Nephron (organoid): ENCODE measurements at regions not wholly inside any gene's neighbourhood (a gene's known extent, or its start where the extent isn't known, plus 50 kb on each side); places are given as distances from the start of the nearest gene placed in this dataset.

Source experiments
- H3K27ac Mint-ChIP-seq, 3 experiments: 2 replicates each; pipeline ENCODE4 v1.8.0; 2020; ENCODE audit warnings: mixed read lengths in 3 of 3, mild to moderate bottlenecking in 2 of 3, moderate library complexity in 1 of 3
- H3K27me3 Mint-ChIP-seq: 2 replicates; pipeline ENCODE4 v1.8.0; 2021; ENCODE audit warnings: low read depth, mild to moderate bottlenecking, moderate library complexity, mixed read lengths
- H3K36me3 Mint-ChIP-seq: 2 replicates; pipeline ENCODE4 v1.8.0; 2020; ENCODE audit warnings: low read depth, mixed read lengths
- H3K4me1 Mint-ChIP-seq: 2 replicates; pipeline ENCODE4 v1.8.0; 2020; ENCODE audit warnings: mixed read lengths
- H3K4me3 Mint-ChIP-seq, 3 experiments: 2 replicates each; pipeline ENCODE4 v1.8.0; 2020; ENCODE audit warnings: mild to moderate bottlenecking in 3 of 3, mixed read lengths in 3 of 3, moderate library complexity in 2 of 3
- H3K9me3 Mint-ChIP-seq: 2 replicates; pipeline ENCODE4 v1.8.0; 2020; ENCODE audit warnings: mixed read lengths
- CTCF ChIP-seq, 3 experiments: fragments of 200-600 bp; sonication (generic); IDR thresholded peaks; one replicate each; pipeline ENCODE4 v1.5.0; 2021; ENCODE audit warnings: antibody characterized with exemption in 3 of 3; ENCODE audit not compliant: unreplicated experiment in 3 of 3

- H3K36me3 Mint-ChIP-seq: no peaks in the 10 kb centered on the region
These were observed 1237.9 kb downstream of the TECRL start for GRCh38 chr4:63171341-63171740.

GRCh38 chr4:63170923-63171322 is 1238.3 kb downstream of the TECRL start:
- Mint-ChIP-seq H3K9me3 (no peaks in the 10 kb centered on the region), H3K27ac (no peak overlapping the region), H3K4me3 (no peak overlapping the region), H3K4me1 (no peaks in the 10 kb centered on the region), H3K36me3 (no peaks in the 10 kb centered on the region), H3K27me3 (no peaks in the 10 kb centered on the region)
- TF ChIP-seq CTCF (IDR thresholded peaks at IDR 0.05; ENCODE audit: unreplicated experiment in 3 of 3): no peak

More at GRCh38 chr4:63171341-63171740, 1237.9 kb downstream of the TECRL start:
- no peaks in the 10 kb centered on the region for H3K4me1 Mint-ChIP-seq
- no peak overlapping the region for H3K4me3 Mint-ChIP-seq
- TF ChIP-seq CTCF (IDR thresholded peaks at IDR 0.05; ENCODE audit: unreplicated experiment in 3 of 3): no peak
- no peaks in the 10 kb centered on the region for H3K9me3 Mint-ChIP-seq
- H3K27ac Mint-ChIP-seq: no peak overlapping the region
- H3K27me3 Mint-ChIP-seq: no peaks in the 10 kb centered on the region

GRCh38 chr4:63169836-63170235 is 1239.4 kb downstream of the TECRL start:
- Mint-ChIP-seq H3K27me3 (no peaks in the 10 kb centered on the region), H3K9me3 (peaks cover 3% of the 10 kb centered on the region), H3K4me1 (no peaks in the 10 kb centered on the region), H3K4me3 (no peak overlapping the region), H3K36me3 (no peaks in the 10 kb centered on the region), H3K27ac (no peak overlapping the region)
- no peak for TF ChIP-seq CTCF (IDR thresholded peaks at IDR 0.05; ENCODE audit: unreplicated experiment in 3 of 3)

- H3K4me3 Mint-ChIP-seq: no peak overlapping the region
- H3K36me3 Mint-ChIP-seq: no peaks in the 10 kb centered on the region
- no peaks in the 10 kb centered on the region for H3K4me1 Mint-ChIP-seq
- H3K27me3 Mint-ChIP-seq: no peaks in the 10 kb centered on the region
- TF ChIP-seq CTCF (IDR thresholded peaks at IDR 0.05; ENCODE audit: unreplicated experiment in 3 of 3): no peak
- H3K9me3 Mint-ChIP-seq: peaks cover 9% of the 10 kb centered on the region
- no peak overlapping the region for H3K27ac Mint-ChIP-seq
These were observed 1253.7 kb downstream of the TECRL start for GRCh38 chr4:63155561-63155960.

GRCh38 chr4:63123441-63123840 is 1285.8 kb downstream of the TECRL start:
- Mint-ChIP-seq H3K4me3 (no peak overlapping the region), H3K27me3 (no peaks in the 10 kb centered on the region), H3K4me1 (no peaks in the 10 kb centered on the region), H3K27ac (no peak overlapping the region), H3K9me3 (no peaks in the 10 kb centered on the region), H3K36me3 (no peaks in the 10 kb centered on the region)
- TF ChIP-seq CTCF (IDR thresholded peaks at IDR 0.05; ENCODE audit: unreplicated experiment in 3 of 3): no peak

- H3K4me3 Mint-ChIP-seq: no peak overlapping the region
- H3K9me3 Mint-ChIP-seq: no peaks in the 10 kb centered on the region
- TF ChIP-seq CTCF (IDR thresholded peaks at IDR 0.05; ENCODE audit: unreplicated experiment in 3 of 3): no peak
- no peaks in the 10 kb centered on the region for H3K4me1 Mint-ChIP-seq
- H3K27ac Mint-ChIP-seq: no peak overlapping the region
- H3K36me3 Mint-ChIP-seq: no peaks in the 10 kb centered on the region
- no peaks in the 10 kb centered on the region for H3K27me3 Mint-ChIP-seq
These were observed 1286.3 kb downstream of the TECRL start for GRCh38 chr4:63122955-63123354.
